ENCODE measurements at regions not wholly inside any gene's neighbourhood (a gene's known extent, or its start where the extent isn't known, plus 50 kb on each side); places are given as distances from the start of the nearest gene placed in this dataset.

DNA sequence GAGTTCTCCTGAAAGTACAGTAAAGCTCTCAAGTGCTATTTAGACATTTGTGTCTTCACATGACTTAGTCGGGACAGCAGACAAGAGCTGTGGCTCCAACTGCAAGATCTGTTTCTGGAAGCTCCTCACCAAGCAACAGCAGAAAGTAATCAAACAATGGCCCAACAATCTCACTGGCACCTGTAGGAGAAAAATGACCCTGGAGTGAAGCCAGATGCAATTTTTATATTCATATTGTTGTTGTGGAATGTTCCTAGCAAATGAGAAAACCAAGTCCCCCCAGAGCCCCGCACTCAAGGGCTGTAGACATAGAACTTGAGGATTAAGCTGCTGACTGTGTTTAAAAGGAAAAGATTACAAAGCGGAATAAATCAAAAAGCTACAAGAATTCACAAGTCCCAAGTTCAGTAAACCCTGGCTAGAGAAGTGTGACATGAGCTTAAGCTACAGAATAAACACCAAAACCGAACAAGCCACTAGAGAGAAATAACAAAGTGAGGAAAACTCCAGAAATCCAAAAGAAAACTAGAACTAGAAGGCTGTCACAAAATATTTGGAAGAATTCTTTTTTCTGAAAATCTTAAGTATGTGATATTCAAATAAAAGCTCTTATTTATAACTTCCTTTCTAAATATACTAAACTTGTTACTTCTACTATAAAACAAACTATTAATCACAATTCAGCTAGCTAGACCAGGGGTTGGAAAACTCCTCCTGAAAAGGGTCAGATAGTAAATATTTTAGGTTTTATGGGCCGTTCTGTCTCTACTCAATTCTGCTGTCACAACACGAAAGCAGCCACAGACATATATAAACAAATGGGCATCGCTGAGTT is 454.5 kb downstream of the SUCLA2 start:
- TF ChIP-seq CTCF (IDR thresholded peaks at IDR 0.05), result no peak
- no peak for TF ChIP-seq POLR2A (IDR thresholded peaks at IDR 0.05)

Data from adrenal gland (tissue), 5 donors.